Cardiac septum (tissue), 1 donor: ENCODE measurements at regions not wholly inside any gene's neighbourhood (a gene's known extent, or its start where the extent isn't known, plus 50 kb on each side); places are given as distances from the start of the nearest gene placed in this dataset.
"Not testable (repeated sequence)": the region's sequence is repeated elsewhere in the genome, so short reads cannot be mapped to it uniquely, and the experiment has no call there.

Source experiments
- DNase-seq: peaks from one replicate; pipeline ENCODE4 v3.0.0-alpha.2; 2020; ENCODE audit warnings: low spot score
- intact Hi-C: fragments of 100-400 bp; cut with DNase I; formaldehyde crosslinking; loops from one replicate; pipeline ENCODE4 v1.14.0; 2022
- donor health status: DM: no; HTN: no; CAD: no.

GRCh38 chr2:100731535-100731981, 88.4 kb upstream of the NPAS2 start:
- no peak for DNase-seq
- intact Hi-C loops: loop anchor here (5.0 kb wide), 1 partner anchor 119 kb away; no protein-coding TSS in a partner anchor

- intact Hi-C loops: loop anchor here (2.0 to 5.0 kb wide), 3 partner anchors 47 to 121 kb away; no protein-coding TSS in a partner anchor
- no peak for DNase-seq
These were observed 86.3 kb upstream of the NPAS2 start for GRCh38 chr2:100733391-100734187.

GRCh38 chr2:100736121-100736915, 83.6 kb upstream of the NPAS2 start:
- DNase-seq: no peak
- intact Hi-C loops: no loop called here

GRCh38 chr2:100739735-100740432, 80.1 kb upstream of the NPAS2 start:
- intact Hi-C loops: no loop called here
- no peak for DNase-seq

- intact Hi-C loops: no loop called here
- DNase-seq: no peak
These were observed 78.1 kb upstream of the NPAS2 start for GRCh38 chr2:100741880-100742276.

GRCh38 chr2:100742277-100743254, 77.4 kb upstream of the NPAS2 start:
- intact Hi-C loops: no loop called here
- DNase-seq: no peak

GRCh38 chr2:100743741-100744140, 76.2 kb upstream of the NPAS2 start:
- DNase-seq: no peak
- intact Hi-C loops: no loop called here

GRCh38 chr2:100744184-100744583, 75.8 kb upstream of the NPAS2 start:
- intact Hi-C loops: no loop called here
- no peak for DNase-seq

- DNase-seq: no peak
- intact Hi-C loops: no loop called here
These were observed 75.3 kb upstream of the NPAS2 start for GRCh38 chr2:100744589-100744988.

- no peak for DNase-seq
- intact Hi-C loops: no loop called here
These were observed 74.3 kb upstream of the NPAS2 start for GRCh38 chr2:100745604-100746003.

GRCh38 chr2:100747551-100747950, 72.4 kb upstream of the NPAS2 start:
- intact Hi-C loops: no loop called here
- no peak for DNase-seq

- DNase-seq: no peak
- intact Hi-C loops: no loop called here
These were observed 71.8 kb upstream of the NPAS2 start for GRCh38 chr2:100747996-100748615.

- intact Hi-C loops: no loop called here
These were observed 71.3 kb upstream of the NPAS2 start for GRCh38 chr2:100748673-100749072.

GRCh38 chr2:100749771-100750542, 70.0 kb upstream of the NPAS2 start:
- DNase-seq: no peak
- intact Hi-C loops: no loop called here

More at GRCh38 chr2:100748673-100749072, 71.3 kb upstream of the NPAS2 start:
- no peak for DNase-seq

GRCh38 chr2:100751871-100752625, 67.9 kb upstream of the NPAS2 start:
- DNase-seq, intact Hi-C loops: not testable (repeated sequence)

- no peak for DNase-seq
- intact Hi-C loops: no loop called here
These were observed 67.2 kb upstream of the NPAS2 start for GRCh38 chr2:100752628-100753333.
